MV-4-11 (cell line): ENCODE measurements at regions not wholly inside any gene's neighbourhood (a gene's known extent, or its start where the extent isn't known, plus 50 kb on each side); places are given as distances from the start of the nearest gene placed in this dataset.
"Not testable (repeated sequence)": the region's sequence is repeated elsewhere in the genome, so short reads cannot be mapped to it uniquely, and the experiment has no call there.

Experiments
- DNase-seq: peaks from one replicate; lab custom pipeline; 2025; lab: John Stamatoyannopoulos, UW

- peak; percentile 5 for DNase-seq
Observed at GRCh38 chr12:91887957-91888356, 257.7 kb downstream of the BTG1 start.

- no peak for DNase-seq
Observed at GRCh38 chr12:91885851-91886731, 259.6 kb downstream of the BTG1 start.

- DNase-seq: no peak
Observed at GRCh38 chr12:91884230-91884629, 261.4 kb downstream of the BTG1 start.

- DNase-seq: no peak
Observed at GRCh38 chr12:91883811-91884210, 261.8 kb downstream of the BTG1 start.

GRCh38 chr12:91882910-91883309 lies 262.7 kb downstream of the BTG1 start:
- DNase-seq: no peak

GRCh38 chr12:91880528-91880927 lies 265.1 kb downstream of the BTG1 start:
- no peak for DNase-seq

- no peak for DNase-seq
Observed at GRCh38 chr12:91877456-91878235, 268.0 kb downstream of the BTG1 start.

- DNase-seq: peak; percentile 91
Observed at GRCh38 chr12:91877022-91877421, 268.6 kb downstream of the BTG1 start.

- DNase-seq: not testable (repeated sequence)
Observed at GRCh38 chr12:91875671-91876070, 270.0 kb downstream of the BTG1 start.

GRCh38 chr12:91874086-91874865 lies 271.4 kb downstream of the BTG1 start:
- no peak for DNase-seq

GRCh38 chr12:91871751-91872150 lies 273.9 kb downstream of the BTG1 start:
- peak; percentile 81 for DNase-seq

- no peak for DNase-seq
Observed at GRCh38 chr12:91870872-91871707, 274.6 kb downstream of the BTG1 start.

GRCh38 chr12:91868054-91868453 lies 277.6 kb downstream of the BTG1 start:
- DNase-seq: no peak

- DNase-seq: no peak
Observed at GRCh38 chr12:91866566-91866965, 279.1 kb downstream of the BTG1 start.

- DNase-seq: no peak
Observed at GRCh38 chr12:91863702-91864101, 281.9 kb downstream of the BTG1 start.

- no peak for DNase-seq
Observed at GRCh38 chr12:91861554-91861953, 284.1 kb downstream of the BTG1 start.

- DNase-seq: no peak
Observed at GRCh38 chr12:91859347-91859746, 286.3 kb downstream of the BTG1 start.

GRCh38 chr12:91857813-91858542 lies 287.7 kb downstream of the BTG1 start:
- no peak for DNase-seq

GRCh38 chr12:91854725-91855124 lies 290.9 kb downstream of the BTG1 start:
- DNase-seq: no peak

GRCh38 chr12:91853350-91854127 lies 292.1 kb downstream of the BTG1 start:
- no peak for DNase-seq
